ENCODE measurements at regions not wholly inside any gene's neighbourhood (a gene's known extent, or its start where the extent isn't known, plus 50 kb on each side); places are given as distances from the start of the nearest gene placed in this dataset.
"Not testable (repeated sequence)": the region's sequence is repeated elsewhere in the genome, so short reads cannot be mapped to it uniquely, and the experiment has no call there.

GRCh38 chrY:56685381-56685780 is 31063.5 kb downstream of the CDY1 start:
- H4K5ac ChIP-seq (ENCODE audit: insufficient read length, low read depth, low read length); H2BK15ac ChIP-seq (ENCODE audit: low read length); FAIRE-seq; H3K27me3 ChIP-seq (replicated peaks in 1 of 4; ENCODE audit: control insufficient read depth in 3 of 4, extremely low read depth in 1 of 4, insufficient read depth in 3 of 4, low read length in 3 of 4); H3K27ac ChIP-seq (ENCODE audit: low read depth, low read length); H3K23ac ChIP-seq (ENCODE audit: insufficient read length); H4K20me1 ChIP-seq (replicated peaks in 1 of 2; ENCODE audit: control insufficient read depth in 1 of 2, insufficient read depth in 2 of 2, low read length in 2 of 2); H3K4me1 ChIP-seq (replicated peaks in 1 of 4; ENCODE audit: control insufficient read depth in 3 of 4, insufficient read depth in 4 of 4, low read length in 3 of 4); H3K4me3 ChIP-seq (ENCODE audit: extremely low read depth in 1 of 4, insufficient read depth in 2 of 4, low read depth in 3 of 4, low read length in 4 of 4); H3K18ac ChIP-seq (ENCODE audit: extremely low read depth, low read length); H3K9me3 ChIP-seq (ENCODE audit: insufficient read depth in 2 of 2, low read depth in 1 of 2, low read length in 1 of 2); H2BK12ac ChIP-seq (ENCODE audit: low read depth, low read length); H2AK5ac ChIP-seq (ENCODE audit: low read depth, low read length); H3K14ac ChIP-seq (ENCODE audit: insufficient read length); H3K4ac ChIP-seq (replicated peaks; ENCODE audit: insufficient read length, low read depth, low read length); H4K91ac ChIP-seq (replicated peaks; ENCODE audit: insufficient read length, low read length); H3K79me1 ChIP-seq (ENCODE audit: low read depth, low read length); H2AFZ ChIP-seq (ENCODE audit: low read length); H3K23me2 ChIP-seq (ENCODE audit: low read depth, low read length); H2BK20ac ChIP-seq (ENCODE audit: low read length); POLR2A ChIA-PET (ENCODE audit: partially characterized antibody); H2BK5ac ChIP-seq (ENCODE audit: low read depth, low read length); H2BK120ac ChIP-seq (replicated peaks; ENCODE audit: low read depth, low read length); H3K56ac ChIP-seq (replicated peaks; ENCODE audit: insufficient read length, low read depth, low read length); H3K9ac ChIP-seq (replicated peaks in 1 of 4; ENCODE audit: extremely low read depth in 1 of 4, low read depth in 3 of 4, low read length in 3 of 4); H3K4me2 ChIP-seq (ENCODE audit: insufficient read depth in 1 of 2, low read depth in 2 of 2, low read length in 2 of 2); H3K36me3 ChIP-seq (ENCODE audit: control insufficient read depth in 2 of 4, insufficient read depth in 4 of 4, low read length in 3 of 4); CTCF ChIA-PET (ENCODE audit: partially characterized antibody); H4K8ac ChIP-seq (ENCODE audit: extremely low read depth, insufficient read depth, low read length); H3K79me2 ChIP-seq (ENCODE audit: control insufficient read depth in 1 of 2, insufficient read depth in 2 of 2, low read length in 2 of 2): not testable (repeated sequence)
- 83% methylated on average over 1 of the region's 6 CpGs; no CpG with 5 or more reads in 1 of the 2 experiments for WGBS, 2 experiments (ENCODE audit: extremely low coverage in 1 of 2, insufficient coverage in 1 of 2, insufficient read length in 1 of 2, insufficient replicate concordance in 2 of 2, low coverage in 1 of 2, low lambda C conversion rate in 2 of 2, missing lambda C conversion rate in 1 of 2)
- DNase-seq (ENCODE audit: low read depth in 1 of 2, low spot score in 2 of 2): peak in 1 of 2 experiments; percentile 37

All from H1 (cell line).